ENCODE measurements at regions not wholly inside any gene's neighbourhood (a gene's known extent, or its start where the extent isn't known, plus 50 kb on each side); places are given as distances from the start of the nearest gene placed in this dataset.

DNA sequence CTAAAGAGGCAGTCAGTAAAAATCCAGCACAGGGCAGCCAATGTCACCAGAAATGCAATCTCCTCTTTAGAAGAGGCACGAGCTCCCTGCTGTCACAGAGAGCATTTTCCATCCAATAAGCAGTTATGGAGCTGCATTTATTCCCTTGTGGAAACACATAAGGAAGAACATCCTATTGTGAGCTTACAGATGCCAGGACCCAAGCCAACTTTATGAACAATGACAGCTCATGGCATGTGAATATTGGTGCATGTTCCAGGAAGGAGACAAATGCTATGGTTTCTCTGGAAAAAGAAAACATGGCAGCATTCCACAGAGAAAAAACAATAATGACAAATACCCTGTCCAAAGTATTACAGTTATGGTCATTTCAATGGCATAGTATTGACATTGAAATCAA lies 955.6 kb downstream of the UQCRFS1 start:
- Histone ChIP-seq H3K27ac (ENCODE audit: low read depth, low read length) (no peak overlapping the region), H3K79me2 (ENCODE audit: insufficient read depth, low read length) (no peaks in the 10 kb centered on the region), H3K4me2 (ENCODE audit: insufficient read depth, low read length) (no peak overlapping the region), H3K27me3 (ENCODE audit: insufficient read depth, low read length) (no peaks in the 10 kb centered on the region), H3K4me3 (ENCODE audit: insufficient read depth, low read length) (no peak overlapping the region), H2AFZ (ENCODE audit: low read length) (no peak overlapping the region), H3K36me3 (ENCODE audit: insufficient read depth, low read length) (no peaks in the 10 kb centered on the region), H4K20me1 (ENCODE audit: insufficient read depth, low read length) (no peaks in the 10 kb centered on the region), H3K9me3 (ENCODE audit: low read depth, low read length) (no peaks in the 10 kb centered on the region), H3K4me1 (ENCODE audit: insufficient read depth, low read length) (no peaks in the 10 kb centered on the region)
- TF ChIP-seq CTCF (IDR thresholded peaks at IDR 0.05; ENCODE audit: extremely low read depth, low read depth, low read length) = no peak
- DNase-seq (ENCODE audit: insufficient read length, low spot score, missing footprints) = no peak

DNA sequence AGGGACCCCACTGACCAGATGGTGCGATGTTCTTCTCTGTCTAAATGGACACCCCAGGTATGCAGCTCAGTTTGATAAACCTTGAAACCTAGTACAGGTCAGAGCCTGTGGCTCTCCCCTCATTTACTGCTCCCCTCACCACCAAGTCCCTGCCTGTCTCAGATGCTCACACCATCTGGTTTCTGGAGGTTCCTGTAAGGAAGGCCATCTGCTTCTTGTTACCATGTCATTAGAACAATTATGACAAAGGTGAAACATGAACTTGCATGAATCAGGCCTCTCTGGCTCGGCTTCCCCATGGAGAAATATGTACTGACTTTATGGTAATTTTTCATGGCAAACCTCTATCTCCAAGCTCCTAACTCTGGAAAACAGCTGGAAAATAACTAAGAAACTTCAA lies 965.7 kb downstream of the UQCRFS1 start:
- Histone ChIP-seq H4K20me1 (ENCODE audit: insufficient read depth, low read length) (no peaks in the 10 kb centered on the region), H3K79me2 (ENCODE audit: insufficient read depth, low read length) (no peaks in the 10 kb centered on the region), H3K27me3 (ENCODE audit: insufficient read depth, low read length) (no peaks in the 10 kb centered on the region), H2AFZ (ENCODE audit: low read length) (no peak overlapping the region), H3K9me3 (ENCODE audit: low read depth, low read length) (no peaks in the 10 kb centered on the region), H3K4me1 (ENCODE audit: insufficient read depth, low read length) (no peaks in the 10 kb centered on the region), H3K4me3 (ENCODE audit: insufficient read depth, low read length) (no peak overlapping the region), H3K36me3 (ENCODE audit: insufficient read depth, low read length) (no peaks in the 10 kb centered on the region), H3K27ac (ENCODE audit: low read depth, low read length) (no peak overlapping the region), H3K4me2 (ENCODE audit: insufficient read depth, low read length) (no peak overlapping the region)
- no peak for TF ChIP-seq CTCF (IDR thresholded peaks at IDR 0.05; ENCODE audit: extremely low read depth, low read depth, low read length)
- DNase-seq (ENCODE audit: insufficient read length, low spot score, missing footprints) = no peak

DNA sequence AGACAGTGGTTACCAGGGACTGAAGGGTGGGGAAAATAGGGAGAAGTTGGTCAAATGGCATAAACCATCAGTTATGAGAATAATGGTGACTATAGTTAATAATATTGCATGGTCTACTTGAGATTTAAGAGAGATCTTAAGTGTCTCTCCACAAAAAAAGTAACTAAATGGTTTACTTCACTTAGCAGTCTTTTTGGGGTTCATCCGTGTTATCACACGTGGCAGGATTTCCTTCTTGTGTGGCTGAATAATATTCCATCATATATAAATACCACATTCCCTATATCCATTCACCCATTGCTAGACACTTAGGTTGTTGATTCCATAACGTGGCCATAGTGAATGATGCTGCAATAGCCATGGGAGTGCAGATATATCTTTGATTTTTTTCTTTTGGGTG lies 967.0 kb downstream of the UQCRFS1 start:
- H3K27me3 ChIP-seq (ENCODE audit: insufficient read depth, low read length) = no peaks in the 10 kb centered on the region
- no peak for TF ChIP-seq CTCF (IDR thresholded peaks at IDR 0.05; ENCODE audit: extremely low read depth, low read depth, low read length)
- no peaks in the 10 kb centered on the region for H4K20me1 ChIP-seq (ENCODE audit: insufficient read depth, low read length)
- H3K9me3 ChIP-seq (ENCODE audit: low read depth, low read length) = no peaks in the 10 kb centered on the region
- H3K79me2 ChIP-seq (ENCODE audit: insufficient read depth, low read length) = no peaks in the 10 kb centered on the region
- no peaks in the 10 kb centered on the region for H3K36me3 ChIP-seq (ENCODE audit: insufficient read depth, low read length)
- no peak overlapping the region for H3K4me2 ChIP-seq (ENCODE audit: insufficient read depth, low read length)
- no peak overlapping the region for H2AFZ ChIP-seq (ENCODE audit: low read length)
- no peak for DNase-seq (ENCODE audit: insufficient read length, low spot score, missing footprints)
- H3K4me1 ChIP-seq (ENCODE audit: insufficient read depth, low read length) = no peaks in the 10 kb centered on the region
- no peak overlapping the region for H3K4me3 ChIP-seq (ENCODE audit: insufficient read depth, low read length)
- no peak overlapping the region for H3K27ac ChIP-seq (ENCODE audit: low read depth, low read length)

GRCh38 chr19:28244966-28245365 lies 968.0 kb downstream of the UQCRFS1 start:
- H3K36me3 ChIP-seq (ENCODE audit: insufficient read depth, low read length) = no peaks in the 10 kb centered on the region
- TF ChIP-seq CTCF (IDR thresholded peaks at IDR 0.05; ENCODE audit: extremely low read depth, low read depth, low read length) = no peak
- H4K20me1 ChIP-seq (ENCODE audit: insufficient read depth, low read length) = no peaks in the 10 kb centered on the region
- H3K79me2 ChIP-seq (ENCODE audit: insufficient read depth, low read length) = no peaks in the 10 kb centered on the region
- H3K9me3 ChIP-seq (ENCODE audit: low read depth, low read length) = no peaks in the 10 kb centered on the region
- no peak overlapping the region for H2AFZ ChIP-seq (ENCODE audit: low read length)
- H3K4me2 ChIP-seq (ENCODE audit: insufficient read depth, low read length) = no peak overlapping the region
- DNase-seq (ENCODE audit: insufficient read length, low spot score, missing footprints) = no peak
- H3K4me3 ChIP-seq (ENCODE audit: insufficient read depth, low read length) = no peak overlapping the region
- no peaks in the 10 kb centered on the region for H3K27me3 ChIP-seq (ENCODE audit: insufficient read depth, low read length)
- no peaks in the 10 kb centered on the region for H3K4me1 ChIP-seq (ENCODE audit: insufficient read depth, low read length)
- H3K27ac ChIP-seq (ENCODE audit: low read depth, low read length) = no peak overlapping the region

All from osteoblast (primary cell).